ENCODE measurements at regions not wholly inside any gene's neighbourhood (a gene's known extent, or its start where the extent isn't known, plus 50 kb on each side); places are given as distances from the start of the nearest gene placed in this dataset.

- no peaks in the 10 kb centered on the region for H3K79me2 ChIP-seq (ENCODE audit: control insufficient read depth, insufficient read depth, low read length)
- no peak overlapping the region for H2BK15ac ChIP-seq (replicated peaks; ENCODE audit: low read depth)
- no peak overlapping the region for H4K8ac ChIP-seq (ENCODE audit: low read depth, low read length)
- no peak overlapping the region for H3K27ac ChIP-seq (ENCODE audit: low read depth, low read length)
- H4K5ac ChIP-seq (ENCODE audit: low read length), result no peak overlapping the region
- no peak overlapping the region for H3K4me2 ChIP-seq (ENCODE audit: low read length)
- H3K4me1 ChIP-seq (ENCODE audit: control insufficient read depth, low read depth, low read length), result no peaks in the 10 kb centered on the region
- no peak overlapping the region for H3K18ac ChIP-seq (ENCODE audit: low read length)
- no peaks in the 10 kb centered on the region for H3K27me3 ChIP-seq (ENCODE audit: insufficient read depth, low read length, poor library complexity)
- H3K4me3 ChIP-seq (ENCODE audit: low read length), result no peak overlapping the region
- H3K4ac ChIP-seq (ENCODE audit: low read depth, low read length), result no peak overlapping the region
- DNase-seq, result no peak
- no peak overlapping the region for H2BK120ac ChIP-seq (ENCODE audit: low read depth, low read length)
- H3K79me1 ChIP-seq (ENCODE audit: low read length), result no peaks in the 10 kb centered on the region
- H3K36me3 ChIP-seq (ENCODE audit: control insufficient read depth, insufficient read depth, low read length), result no peaks in the 10 kb centered on the region
- H2BK5ac ChIP-seq (ENCODE audit: low read length), result no peak overlapping the region
- no peak overlapping the region for H3K23ac ChIP-seq (ENCODE audit: low read length)
- WGBS (ENCODE audit: extremely low coverage, insufficient coverage, low lambda C conversion rate), result no CpG with 5 or more reads among the region's 1 CpG
- no peak overlapping the region for H3K9ac ChIP-seq (ENCODE audit: low read length)
- H3K56ac ChIP-seq (ENCODE audit: low read length), result no peak overlapping the region
- no peak overlapping the region for H2AK5ac ChIP-seq (ENCODE audit: low read length)
Measured at GRCh38 chr13:23060959-23061358, 119.8 kb upstream of the SGCG start.

- no peak overlapping the region for H2AK5ac ChIP-seq (ENCODE audit: low read length)
- no peak overlapping the region for H2BK5ac ChIP-seq (ENCODE audit: low read length)
- no peaks in the 10 kb centered on the region for H3K79me1 ChIP-seq (ENCODE audit: low read length)
- H3K79me2 ChIP-seq (ENCODE audit: control insufficient read depth, insufficient read depth, low read length), result no peaks in the 10 kb centered on the region
- H3K27me3 ChIP-seq (ENCODE audit: insufficient read depth, low read length, poor library complexity), result no peaks in the 10 kb centered on the region
- no peak overlapping the region for H3K18ac ChIP-seq (ENCODE audit: low read length)
- no peak overlapping the region for H3K4ac ChIP-seq (ENCODE audit: low read depth, low read length)
- H3K4me1 ChIP-seq (ENCODE audit: control insufficient read depth, low read depth, low read length), result no peaks in the 10 kb centered on the region
- H3K27ac ChIP-seq (ENCODE audit: low read depth, low read length), result no peak overlapping the region
- H3K36me3 ChIP-seq (ENCODE audit: control insufficient read depth, insufficient read depth, low read length), result no peaks in the 10 kb centered on the region
- H3K4me3 ChIP-seq (ENCODE audit: low read length), result no peak overlapping the region
- no peak overlapping the region for H2BK120ac ChIP-seq (ENCODE audit: low read depth, low read length)
- H3K4me2 ChIP-seq (ENCODE audit: low read length), result no peak overlapping the region
- no peak overlapping the region for H3K56ac ChIP-seq (ENCODE audit: low read length)
- no peak overlapping the region for H4K5ac ChIP-seq (ENCODE audit: low read length)
- H2BK15ac ChIP-seq (replicated peaks; ENCODE audit: low read depth), result no peak overlapping the region
- WGBS (ENCODE audit: extremely low coverage, insufficient coverage, low lambda C conversion rate), result no CpG with 5 or more reads among the region's 5 CpGs
- H3K23ac ChIP-seq (ENCODE audit: low read length), result no peak overlapping the region
- DNase-seq, result no peak
- H4K8ac ChIP-seq (ENCODE audit: low read depth, low read length), result no peak overlapping the region
- H3K9ac ChIP-seq (ENCODE audit: low read length), result no peak overlapping the region
Measured at GRCh38 chr13:23067129-23067528, 113.7 kb upstream of the SGCG start.

GRCh38 chr13:23069566-23069965 lies 111.2 kb upstream of the SGCG start:
- H3K79me1 ChIP-seq (ENCODE audit: low read length), result no peaks in the 10 kb centered on the region
- H2BK5ac ChIP-seq (ENCODE audit: low read length), result no peak overlapping the region
- no peak overlapping the region for H2BK15ac ChIP-seq (replicated peaks; ENCODE audit: low read depth)
- H2AK5ac ChIP-seq (ENCODE audit: low read length), result no peak overlapping the region
- H3K4me1 ChIP-seq (ENCODE audit: control insufficient read depth, low read depth, low read length), result no peaks in the 10 kb centered on the region
- no peak overlapping the region for H3K23ac ChIP-seq (ENCODE audit: low read length)
- H3K4me2 ChIP-seq (ENCODE audit: low read length), result no peak overlapping the region
- H3K27me3 ChIP-seq (ENCODE audit: insufficient read depth, low read length, poor library complexity), result no peaks in the 10 kb centered on the region
- H3K27ac ChIP-seq (ENCODE audit: low read depth, low read length), result no peak overlapping the region
- no peak overlapping the region for H3K56ac ChIP-seq (ENCODE audit: low read length)
- H4K5ac ChIP-seq (ENCODE audit: low read length), result no peak overlapping the region
- H3K9ac ChIP-seq (ENCODE audit: low read length), result no peak overlapping the region
- no peak overlapping the region for H3K18ac ChIP-seq (ENCODE audit: low read length)
- no peak overlapping the region for H2BK120ac ChIP-seq (ENCODE audit: low read depth, low read length)
- no peaks in the 10 kb centered on the region for H3K36me3 ChIP-seq (ENCODE audit: control insufficient read depth, insufficient read depth, low read length)
- no peak for DNase-seq
- no peak overlapping the region for H3K4me3 ChIP-seq (ENCODE audit: low read length)
- no peak overlapping the region for H3K4ac ChIP-seq (ENCODE audit: low read depth, low read length)
- no CpG with 5 or more reads among the region's 1 CpG for WGBS (ENCODE audit: extremely low coverage, insufficient coverage, low lambda C conversion rate)
- H3K79me2 ChIP-seq (ENCODE audit: control insufficient read depth, insufficient read depth, low read length), result no peaks in the 10 kb centered on the region
- H4K8ac ChIP-seq (ENCODE audit: low read depth, low read length), result no peak overlapping the region

- Histone ChIP-seq H2BK15ac (replicated peaks; ENCODE audit: low read depth) (no peak overlapping the region), H3K4me3 (ENCODE audit: low read length) (no peak overlapping the region), H3K56ac (ENCODE audit: low read length) (no peak overlapping the region), H2AK5ac (ENCODE audit: low read length) (no peak overlapping the region), H4K8ac (ENCODE audit: low read depth, low read length) (no peak overlapping the region), H4K5ac (ENCODE audit: low read length) (no peak overlapping the region), H3K4me2 (ENCODE audit: low read length) (no peak overlapping the region), H3K4me1 (ENCODE audit: control insufficient read depth, low read depth, low read length) (no peaks in the 10 kb centered on the region), H2BK5ac (ENCODE audit: low read length) (no peak overlapping the region), H3K18ac (ENCODE audit: low read length) (no peak overlapping the region), H3K79me1 (ENCODE audit: low read length) (no peaks in the 10 kb centered on the region), H3K23ac (ENCODE audit: low read length) (no peak overlapping the region), H3K36me3 (ENCODE audit: control insufficient read depth, insufficient read depth, low read length) (no peaks in the 10 kb centered on the region), H3K4ac (ENCODE audit: low read depth, low read length) (no peak overlapping the region), H3K27me3 (ENCODE audit: insufficient read depth, low read length, poor library complexity) (no peaks in the 10 kb centered on the region), H2BK120ac (ENCODE audit: low read depth, low read length) (no peak overlapping the region), H3K79me2 (ENCODE audit: control insufficient read depth, insufficient read depth, low read length) (no peaks in the 10 kb centered on the region), H3K27ac (ENCODE audit: low read depth, low read length) (no peak overlapping the region), H3K9ac (ENCODE audit: low read length) (no peak overlapping the region)
- 100% methylated on average over 1 of the region's 5 CpGs for WGBS (ENCODE audit: extremely low coverage, insufficient coverage, low lambda C conversion rate)
- DNase-seq, result no peak
Measured at GRCh38 chr13:23074075-23074828, 106.5 kb upstream of the SGCG start.

- H2BK15ac ChIP-seq (replicated peaks; ENCODE audit: low read depth), result no peak overlapping the region
- no peak overlapping the region for H3K9ac ChIP-seq (ENCODE audit: low read length)
- no peak overlapping the region for H4K5ac ChIP-seq (ENCODE audit: low read length)
- H3K27ac ChIP-seq (ENCODE audit: low read depth, low read length), result no peak overlapping the region
- no peak overlapping the region for H3K18ac ChIP-seq (ENCODE audit: low read length)
- no peak overlapping the region for H3K4me2 ChIP-seq (ENCODE audit: low read length)
- H4K8ac ChIP-seq (ENCODE audit: low read depth, low read length), result no peak overlapping the region
- no peak overlapping the region for H3K23ac ChIP-seq (ENCODE audit: low read length)
- DNase-seq, result no peak
- no peak overlapping the region for H2BK120ac ChIP-seq (ENCODE audit: low read depth, low read length)
- H3K56ac ChIP-seq (ENCODE audit: low read length), result no peak overlapping the region
- H3K36me3 ChIP-seq (ENCODE audit: control insufficient read depth, insufficient read depth, low read length), result no peaks in the 10 kb centered on the region
- no peaks in the 10 kb centered on the region for H3K4me1 ChIP-seq (ENCODE audit: control insufficient read depth, low read depth, low read length)
- H3K79me2 ChIP-seq (ENCODE audit: control insufficient read depth, insufficient read depth, low read length), result no peaks in the 10 kb centered on the region
- H3K27me3 ChIP-seq (ENCODE audit: insufficient read depth, low read length, poor library complexity), result no peaks in the 10 kb centered on the region
- no peak overlapping the region for H2BK5ac ChIP-seq (ENCODE audit: low read length)
- no peak overlapping the region for H3K4ac ChIP-seq (ENCODE audit: low read depth, low read length)
- H3K4me3 ChIP-seq (ENCODE audit: low read length), result no peak overlapping the region
- H2AK5ac ChIP-seq (ENCODE audit: low read length), result no peak overlapping the region
- H3K79me1 ChIP-seq (ENCODE audit: low read length), result no peaks in the 10 kb centered on the region
- WGBS (ENCODE audit: extremely low coverage, insufficient coverage, low lambda C conversion rate), result no CpG with 5 or more reads among the region's 5 CpGs
Measured at GRCh38 chr13:23081220-23081619, 99.6 kb upstream of the SGCG start.

- Histone ChIP-seq H3K27me3 (ENCODE audit: insufficient read depth, low read length, poor library complexity) (no peaks in the 10 kb centered on the region), H2BK5ac (ENCODE audit: low read length) (no peak overlapping the region), H3K4me1 (ENCODE audit: control insufficient read depth, low read depth, low read length) (no peaks in the 10 kb centered on the region), H3K56ac (ENCODE audit: low read length) (no peak overlapping the region), H3K79me2 (ENCODE audit: control insufficient read depth, insufficient read depth, low read length) (no peaks in the 10 kb centered on the region), H2AK5ac (ENCODE audit: low read length) (no peak overlapping the region), H3K4ac (ENCODE audit: low read depth, low read length) (no peak overlapping the region), H3K4me2 (ENCODE audit: low read length) (no peak overlapping the region), H3K79me1 (ENCODE audit: low read length) (no peaks in the 10 kb centered on the region), H3K27ac (ENCODE audit: low read depth, low read length) (no peak overlapping the region), H3K9ac (ENCODE audit: low read length) (no peak overlapping the region), H3K4me3 (ENCODE audit: low read length) (no peak overlapping the region), H3K18ac (ENCODE audit: low read length) (no peak overlapping the region), H2BK120ac (ENCODE audit: low read depth, low read length) (no peak overlapping the region), H3K23ac (ENCODE audit: low read length) (no peak overlapping the region), H4K5ac (ENCODE audit: low read length) (no peak overlapping the region), H4K8ac (ENCODE audit: low read depth, low read length) (no peak overlapping the region), H3K36me3 (ENCODE audit: control insufficient read depth, insufficient read depth, low read length) (no peaks in the 10 kb centered on the region), H2BK15ac (replicated peaks; ENCODE audit: low read depth) (no peak overlapping the region)
- no CpG with 5 or more reads among the region's 7 CpGs for WGBS (ENCODE audit: extremely low coverage, insufficient coverage, low lambda C conversion rate)
- no peak for DNase-seq
Measured at GRCh38 chr13:23081901-23082300, 98.9 kb upstream of the SGCG start.
